ENCODE measurements at regions not wholly inside any gene's neighbourhood (a gene's known extent, or its start where the extent isn't known, plus 50 kb on each side); places are given as distances from the start of the nearest gene placed in this dataset.

GRCh38 chr5:56607074-56607473, 208.3 kb upstream of the MAP3K1 start:
- DNase-seq (ENCODE audit: low read depth in 1 of 2, low spot score in 1 of 2): no peak
- Histone ChIP-seq H3K4me3 (replicated peaks; ENCODE audit: insufficient read depth, low read length) (no peak overlapping the region), H3K27ac (replicated peaks) (no peak overlapping the region), H3K27me3 (ENCODE audit: insufficient read depth, poor library complexity, severe bottlenecking) (no peaks in the 10 kb centered on the region)
- TF ChIP-seq POLR2AphosphoS5 (IDR thresholded peaks at IDR 0.05; ENCODE audit: low read depth) (no peak), CTCF (IDR thresholded peaks at IDR 0.05; ENCODE audit: insufficient read depth, low read length) (no peak), GABPA (IDR thresholded peaks at IDR 0.05; ENCODE audit: low read depth) (no peak), SPI1 (IDR thresholded peaks at IDR 0.05; ENCODE audit: borderline replicate concordance, low read depth) (no peak)
- TF ChIP-seq, protein P1, sequence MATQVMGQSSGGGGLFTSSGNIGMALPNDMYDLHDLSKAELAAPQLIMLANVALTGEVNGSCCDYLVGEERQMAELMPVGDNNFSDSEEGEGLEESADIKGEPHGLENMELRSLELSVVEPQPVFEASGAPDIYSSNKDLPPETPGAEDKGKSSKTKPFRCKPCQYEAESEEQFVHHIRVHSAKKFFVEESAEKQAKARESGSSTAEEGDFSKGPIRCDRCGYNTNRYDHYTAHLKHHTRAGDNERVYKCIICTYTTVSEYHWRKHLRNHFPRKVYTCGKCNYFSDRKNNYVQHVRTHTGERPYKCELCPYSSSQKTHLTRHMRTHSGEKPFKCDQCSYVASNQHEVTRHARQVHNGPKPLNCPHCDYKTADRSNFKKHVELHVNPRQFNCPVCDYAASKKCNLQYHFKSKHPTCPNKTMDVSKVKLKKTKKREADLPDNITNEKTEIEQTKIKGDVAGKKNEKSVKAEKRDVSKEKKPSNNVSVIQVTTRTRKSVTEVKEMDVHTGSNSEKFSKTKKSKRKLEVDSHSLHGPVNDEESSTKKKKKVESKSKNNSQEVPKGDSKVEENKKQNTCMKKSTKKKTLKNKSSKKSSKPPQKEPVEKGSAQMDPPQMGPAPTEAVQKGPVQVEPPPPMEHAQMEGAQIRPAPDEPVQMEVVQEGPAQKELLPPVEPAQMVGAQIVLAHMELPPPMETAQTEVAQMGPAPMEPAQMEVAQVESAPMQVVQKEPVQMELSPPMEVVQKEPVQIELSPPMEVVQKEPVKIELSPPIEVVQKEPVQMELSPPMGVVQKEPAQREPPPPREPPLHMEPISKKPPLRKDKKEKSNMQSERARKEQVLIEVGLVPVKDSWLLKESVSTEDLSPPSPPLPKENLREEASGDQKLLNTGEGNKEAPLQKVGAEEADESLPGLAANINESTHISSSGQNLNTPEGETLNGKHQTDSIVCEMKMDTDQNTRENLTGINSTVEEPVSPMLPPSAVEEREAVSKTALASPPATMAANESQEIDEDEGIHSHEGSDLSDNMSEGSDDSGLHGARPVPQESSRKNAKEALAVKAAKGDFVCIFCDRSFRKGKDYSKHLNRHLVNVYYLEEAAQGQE (IDR thresholded peaks at IDR 0.05; ENCODE audit: insufficient replicate concordance, low read depth): no peak

DNA sequence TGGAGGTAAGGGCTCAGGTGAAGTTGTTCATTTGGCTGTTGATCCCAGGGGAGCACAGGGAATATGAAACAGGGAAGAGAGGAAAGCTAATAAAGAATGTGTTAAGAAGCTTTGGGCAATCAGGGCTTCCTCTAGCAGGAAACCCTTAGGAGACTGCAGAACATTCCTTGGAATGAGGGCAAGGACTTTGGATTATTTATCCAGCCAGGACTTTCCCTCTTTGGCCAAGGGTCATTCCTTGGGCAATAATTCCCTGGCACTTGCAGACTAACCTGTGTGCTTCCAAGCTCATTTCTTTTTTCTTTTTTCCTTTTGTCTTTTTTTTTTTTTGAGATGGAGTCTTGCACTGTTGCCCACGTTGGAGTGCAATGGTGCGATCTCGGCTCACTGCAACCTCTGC, 209.2 kb upstream of the MAP3K1 start:
- TF ChIP-seq GABPA (IDR thresholded peaks at IDR 0.05; ENCODE audit: low read depth) (no peak), SPI1 (IDR thresholded peaks at IDR 0.05; ENCODE audit: borderline replicate concordance, low read depth) (no peak), POLR2AphosphoS5 (IDR thresholded peaks at IDR 0.05; ENCODE audit: low read depth) (no peak), CTCF (IDR thresholded peaks at IDR 0.05; ENCODE audit: insufficient read depth, low read length) (no peak)
- TF ChIP-seq, protein P1 (IDR thresholded peaks at IDR 0.05; ENCODE audit: insufficient replicate concordance, low read depth): no peak
- no peaks in the 10 kb centered on the region for H3K27me3 ChIP-seq (ENCODE audit: insufficient read depth, poor library complexity, severe bottlenecking)
- DNase-seq (ENCODE audit: low read depth in 1 of 2, low spot score in 1 of 2): no peak
- H3K4me3 ChIP-seq (replicated peaks; ENCODE audit: insufficient read depth, low read length): no peak overlapping the region
- H3K27ac ChIP-seq (replicated peaks): no peak overlapping the region

DNA sequence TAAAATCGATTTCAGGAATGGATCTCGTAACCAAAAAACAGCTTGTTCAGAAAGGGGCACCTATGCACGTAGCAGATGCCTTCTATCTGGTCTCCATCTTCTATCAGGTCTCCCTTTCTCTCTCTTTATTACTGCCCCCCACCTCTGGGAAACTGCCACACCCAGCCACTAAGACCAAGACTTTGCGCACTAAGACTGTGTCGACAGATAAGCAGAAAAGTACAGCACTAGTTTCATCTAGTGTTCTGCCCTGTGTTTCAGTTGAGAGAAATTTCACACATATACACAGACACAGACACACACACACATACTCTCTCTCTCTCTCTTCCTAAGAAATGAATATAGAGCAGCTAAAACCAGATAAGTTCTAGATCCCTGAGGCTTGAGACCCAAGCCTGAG, 210.1 kb upstream of the MAP3K1 start:
- Histone ChIP-seq H3K27me3 (ENCODE audit: insufficient read depth, poor library complexity, severe bottlenecking) (no peaks in the 10 kb centered on the region), H3K27ac (replicated peaks) (no peak overlapping the region), H3K4me3 (replicated peaks; ENCODE audit: insufficient read depth, low read length) (no peak overlapping the region)
- no peak for DNase-seq (ENCODE audit: low read depth in 1 of 2, low spot score in 1 of 2)
- TF ChIP-seq SPI1 (IDR thresholded peaks at IDR 0.05; ENCODE audit: borderline replicate concordance, low read depth) (no peak), CTCF (IDR thresholded peaks at IDR 0.05; ENCODE audit: insufficient read depth, low read length) (no peak), POLR2AphosphoS5 (IDR thresholded peaks at IDR 0.05; ENCODE audit: low read depth) (no peak), GABPA (IDR thresholded peaks at IDR 0.05; ENCODE audit: low read depth) (no peak)
- TF ChIP-seq, protein P1 (IDR thresholded peaks at IDR 0.05; ENCODE audit: insufficient replicate concordance, low read depth): no peak

Data from HL-60 (cell line).